Astrocyte of the cerebellum (primary cell): ENCODE measurements at regions not wholly inside any gene's neighbourhood (a gene's known extent, or its start where the extent isn't known, plus 50 kb on each side); places are given as distances from the start of the nearest gene placed in this dataset.
"Not testable (repeated sequence)": the region's sequence is repeated elsewhere in the genome, so short reads cannot be mapped to it uniquely, and the experiment has no call there.

Experiments used
- DNase-seq: peaks from one replicate; pipeline ENCODE4 v3.0.0-alpha.2; 2011; ENCODE audit warnings: low read depth
- H3K4me3 ChIP-seq: 2 replicates; pipeline ENCODE4 v1.5.1; 2011; ENCODE audit warnings: mild to moderate bottlenecking, low read depth, low read length, moderate library complexity
- CTCF ChIP-seq: IDR thresholded peaks from 2 replicates; pipeline ENCODE4 v1.5.1; 2012; ENCODE audit warnings: low read length, low read depth, moderate library complexity, mild to moderate bottlenecking; ENCODE audit errors: missing control alignments
- in situ Hi-C: cut with HindIII; loops from 2 replicates; pipeline ENCODE4 v1.10.0; 2017; ENCODE audit warnings: low sequenced_read_pairs

GRCh38 chr5:135153259-135153658 lies 119.2 kb upstream of the PITX1 start:
- no peak for TF ChIP-seq CTCF
- no peak overlapping the region for H3K4me3 ChIP-seq
- no peak for DNase-seq
- in situ Hi-C loops = no loop called here

- in situ Hi-C loops, DNase-seq: not testable (repeated sequence)
These were observed 117.6 kb upstream of the PITX1 start for GRCh38 chr5:135151660-135152059.

GRCh38 chr5:135151256-135151655 lies 117.2 kb upstream of the PITX1 start:
- no peak overlapping the region for H3K4me3 ChIP-seq
- in situ Hi-C loops = no loop called here
- TF ChIP-seq CTCF = no peak
- DNase-seq = no peak

More at GRCh38 chr5:135151660-135152059, 117.6 kb upstream of the PITX1 start:
- not testable (repeated sequence) for H3K4me3 ChIP-seq

GRCh38 chr5:135150767-135151166 lies 116.7 kb upstream of the PITX1 start:
- no peak overlapping the region for H3K4me3 ChIP-seq
- DNase-seq = no peak
- in situ Hi-C loops = no loop called here
- no peak for TF ChIP-seq CTCF

- TF ChIP-seq CTCF = no peak
- DNase-seq = no peak
- no peak overlapping the region for H3K4me3 ChIP-seq
- in situ Hi-C loops = no loop called here
These were observed 116.1 kb upstream of the PITX1 start for GRCh38 chr5:135149956-135150723.

- H3K4me3 ChIP-seq = no peak overlapping the region
- TF ChIP-seq CTCF = no peak
- in situ Hi-C loops = no loop called here
- DNase-seq = no peak
These were observed 115.4 kb upstream of the PITX1 start for GRCh38 chr5:135149229-135149955.
